ENCODE measurements at regions not wholly inside any gene's neighbourhood (a gene's known extent, or its start where the extent isn't known, plus 50 kb on each side); places are given as distances from the start of the nearest gene placed in this dataset.

DNA sequence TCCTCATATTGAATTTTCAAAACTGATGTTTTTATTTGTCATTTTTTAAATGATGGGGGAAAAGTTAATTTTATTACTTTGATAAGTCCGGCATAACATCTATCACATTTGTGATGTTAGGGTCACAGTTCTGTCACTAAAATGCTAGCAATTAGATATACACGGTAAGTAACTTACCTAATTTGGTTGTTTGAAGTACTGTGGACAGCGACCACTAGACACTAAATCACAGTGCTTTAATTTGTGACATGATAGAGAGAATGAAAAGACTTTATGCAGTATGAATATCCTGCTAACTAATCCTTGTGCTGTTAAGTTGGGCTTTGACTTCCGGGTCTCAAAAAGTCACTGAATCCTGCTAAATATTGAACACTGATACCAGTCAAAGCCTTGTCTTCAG lies 857.3 kb upstream of the KCND2 start:
- no peak for DNase-seq (ENCODE audit: low read depth in 1 of 2, low spot score in 1 of 2)
- H3K9me3 ChIP-seq (ENCODE audit: low read depth): no peaks in the 10 kb centered on the region
- TF ChIP-seq, protein P1, sequence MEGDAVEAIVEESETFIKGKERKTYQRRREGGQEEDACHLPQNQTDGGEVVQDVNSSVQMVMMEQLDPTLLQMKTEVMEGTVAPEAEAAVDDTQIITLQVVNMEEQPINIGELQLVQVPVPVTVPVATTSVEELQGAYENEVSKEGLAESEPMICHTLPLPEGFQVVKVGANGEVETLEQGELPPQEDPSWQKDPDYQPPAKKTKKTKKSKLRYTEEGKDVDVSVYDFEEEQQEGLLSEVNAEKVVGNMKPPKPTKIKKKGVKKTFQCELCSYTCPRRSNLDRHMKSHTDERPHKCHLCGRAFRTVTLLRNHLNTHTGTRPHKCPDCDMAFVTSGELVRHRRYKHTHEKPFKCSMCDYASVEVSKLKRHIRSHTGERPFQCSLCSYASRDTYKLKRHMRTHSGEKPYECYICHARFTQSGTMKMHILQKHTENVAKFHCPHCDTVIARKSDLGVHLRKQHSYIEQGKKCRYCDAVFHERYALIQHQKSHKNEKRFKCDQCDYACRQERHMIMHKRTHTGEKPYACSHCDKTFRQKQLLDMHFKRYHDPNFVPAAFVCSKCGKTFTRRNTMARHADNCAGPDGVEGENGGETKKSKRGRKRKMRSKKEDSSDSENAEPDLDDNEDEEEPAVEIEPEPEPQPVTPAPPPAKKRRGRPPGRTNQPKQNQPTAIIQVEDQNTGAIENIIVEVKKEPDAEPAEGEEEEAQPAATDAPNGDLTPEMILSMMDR (IDR thresholded peaks at IDR 0.05; ENCODE audit: low read depth, low read length): no peak
- H3K27me3 ChIP-seq: no peaks in the 10 kb centered on the region
- H3K27ac ChIP-seq: no peak overlapping the region
- H3K36me3 ChIP-seq: no peaks in the 10 kb centered on the region
- no peaks in the 10 kb centered on the region for H3K4me1 ChIP-seq (ENCODE audit: low read depth)
- no peak overlapping the region for H3K4me3 ChIP-seq

DNA sequence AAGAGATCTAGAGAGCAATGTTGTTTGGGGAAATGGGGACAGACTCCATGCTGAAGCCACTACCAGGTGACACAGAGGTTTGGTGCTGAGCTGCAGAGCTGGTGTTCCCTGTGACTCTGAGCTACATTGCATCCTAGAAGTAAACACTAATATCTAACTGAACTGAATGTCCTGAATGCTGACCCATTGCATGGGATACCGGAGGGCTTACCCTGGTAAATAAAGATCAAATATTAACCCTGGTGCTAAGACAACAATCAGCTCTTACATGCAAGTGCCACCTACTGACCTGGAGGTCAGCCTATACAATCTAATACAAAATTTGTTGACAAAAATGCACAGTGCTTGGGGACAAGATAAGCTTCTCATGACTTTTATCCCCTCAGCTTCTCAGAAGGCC lies 851.3 kb upstream of the KCND2 start:
- Histone ChIP-seq H3K27me3 (no peaks in the 10 kb centered on the region), H3K27ac (no peak overlapping the region), H3K4me3 (no peak overlapping the region), H3K4me1 (ENCODE audit: low read depth) (no peaks in the 10 kb centered on the region), H3K9me3 (ENCODE audit: low read depth) (no peaks in the 10 kb centered on the region), H3K36me3 (no peaks in the 10 kb centered on the region)
- TF ChIP-seq, protein P1 (IDR thresholded peaks at IDR 0.05; ENCODE audit: low read depth, low read length): no peak
- no peak for DNase-seq (ENCODE audit: low read depth in 1 of 2, low spot score in 1 of 2)

DNA sequence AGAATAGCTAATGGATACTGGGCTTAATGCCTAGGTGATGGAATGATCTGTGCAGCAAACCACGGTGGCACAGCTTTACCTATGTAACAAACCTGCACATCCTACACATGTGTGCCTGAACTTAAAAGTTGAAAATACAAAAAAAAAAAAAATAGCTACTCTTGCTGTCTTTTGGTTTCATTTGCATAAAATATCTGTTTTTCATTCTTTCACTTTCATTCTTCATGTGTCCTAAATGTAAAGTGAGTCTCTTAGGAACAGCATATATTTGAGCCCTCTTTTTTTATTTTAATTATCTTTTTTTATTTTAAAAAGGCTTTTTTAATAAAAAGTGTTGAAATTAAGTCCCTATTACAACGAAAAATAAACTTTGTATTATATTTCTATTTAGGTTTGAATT lies 836.1 kb upstream of the KCND2 start:
- DNase-seq (ENCODE audit: low read depth in 1 of 2, low spot score in 1 of 2): no peak
- H3K9me3 ChIP-seq (ENCODE audit: low read depth): no peaks in the 10 kb centered on the region
- no peaks in the 10 kb centered on the region for H3K4me1 ChIP-seq (ENCODE audit: low read depth)
- no peak overlapping the region for H3K27ac ChIP-seq
- H3K36me3 ChIP-seq: no peaks in the 10 kb centered on the region
- no peak overlapping the region for H3K4me3 ChIP-seq
- TF ChIP-seq, protein P1 (IDR thresholded peaks at IDR 0.05; ENCODE audit: low read depth, low read length): no peak
- H3K27me3 ChIP-seq: no peaks in the 10 kb centered on the region

DNA sequence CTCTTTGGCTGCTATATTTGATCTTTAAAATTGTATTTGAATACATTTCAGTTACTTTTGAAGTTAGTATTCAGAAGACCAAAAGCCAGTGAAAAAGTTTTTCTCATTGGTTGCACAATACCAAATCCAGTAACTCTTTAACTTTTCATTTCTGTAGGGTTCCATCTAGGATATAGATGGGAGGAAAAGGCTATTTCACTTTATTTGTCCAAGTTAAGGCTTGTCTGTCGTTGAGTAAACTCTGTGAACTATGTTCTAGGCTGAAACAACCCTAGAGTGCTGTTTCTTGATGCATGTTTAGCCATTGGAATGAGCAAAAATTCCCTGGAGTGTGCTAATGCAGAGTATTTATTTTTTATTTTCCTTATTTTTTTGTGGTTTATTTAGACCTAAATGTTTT lies 834.7 kb upstream of the KCND2 start:
- H3K4me3 ChIP-seq: no peak overlapping the region
- no peak for DNase-seq (ENCODE audit: low read depth in 1 of 2, low spot score in 1 of 2)
- no peaks in the 10 kb centered on the region for H3K4me1 ChIP-seq (ENCODE audit: low read depth)
- H3K27ac ChIP-seq: no peak overlapping the region
- no peaks in the 10 kb centered on the region for H3K27me3 ChIP-seq
- TF ChIP-seq, protein P1 (IDR thresholded peaks at IDR 0.05; ENCODE audit: low read depth, low read length): no peak
- no peaks in the 10 kb centered on the region for H3K9me3 ChIP-seq (ENCODE audit: low read depth)
- H3K36me3 ChIP-seq: no peaks in the 10 kb centered on the region

DNA sequence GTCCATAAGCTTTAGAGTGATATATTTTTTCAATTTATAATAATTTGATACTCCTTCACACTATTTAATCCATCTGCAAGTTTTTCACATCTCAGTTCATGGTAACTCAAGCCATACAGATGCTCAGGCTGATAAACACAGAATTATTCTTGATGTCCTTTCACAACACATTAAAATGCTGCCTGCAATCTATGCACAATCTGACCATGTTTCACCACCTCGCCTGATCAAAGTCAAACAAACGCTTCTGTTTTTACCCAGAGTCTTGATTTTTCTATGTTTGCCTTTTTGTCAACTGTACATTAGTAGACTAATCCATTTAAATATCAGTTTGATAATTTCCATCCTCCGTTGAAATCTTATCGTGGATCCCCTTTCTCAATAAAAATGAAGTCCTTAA lies 833.8 kb upstream of the KCND2 start:
- Histone ChIP-seq H3K9me3 (ENCODE audit: low read depth) (no peaks in the 10 kb centered on the region), H3K27me3 (no peaks in the 10 kb centered on the region), H3K4me3 (no peak overlapping the region), H3K36me3 (no peaks in the 10 kb centered on the region), H3K27ac (no peak overlapping the region), H3K4me1 (ENCODE audit: low read depth) (no peaks in the 10 kb centered on the region)
- TF ChIP-seq, protein P1 (IDR thresholded peaks at IDR 0.05; ENCODE audit: low read depth, low read length): no peak
- no peak for DNase-seq (ENCODE audit: low read depth in 1 of 2, low spot score in 1 of 2)

DNA sequence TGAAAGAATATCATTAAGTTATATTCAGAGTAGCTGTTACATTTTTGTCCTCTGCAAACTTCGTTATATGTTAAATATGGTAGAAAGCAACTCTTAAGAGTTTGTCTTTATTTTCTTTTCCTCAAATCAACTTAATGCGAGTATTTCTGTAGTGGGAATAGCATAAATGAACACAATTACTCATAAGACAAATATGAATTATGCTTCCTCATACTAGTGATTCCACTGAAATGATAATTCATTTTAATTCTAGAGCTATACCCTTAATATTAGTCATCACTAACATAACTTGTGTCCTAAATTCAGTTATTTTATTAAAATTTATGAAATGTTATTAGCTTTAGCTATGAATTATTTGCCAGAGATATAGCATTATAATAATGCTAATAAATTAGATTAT lies 820.6 kb upstream of the KCND2 start:
- Histone ChIP-seq H3K27ac (no peak overlapping the region), H3K27me3 (no peaks in the 10 kb centered on the region), H3K4me1 (ENCODE audit: low read depth) (no peaks in the 10 kb centered on the region), H3K9me3 (ENCODE audit: low read depth) (no peaks in the 10 kb centered on the region), H3K4me3 (no peak overlapping the region), H3K36me3 (no peaks in the 10 kb centered on the region)
- TF ChIP-seq, protein P1 (IDR thresholded peaks at IDR 0.05; ENCODE audit: low read depth, low read length): no peak
- no peak for DNase-seq (ENCODE audit: low read depth in 1 of 2, low spot score in 1 of 2)

Data from cardiac muscle cell (in vitro differentiated cells and primary cell).